HepG2 (cell line): ENCODE measurements at regions not wholly inside any gene's neighbourhood (a gene's known extent, or its start where the extent isn't known, plus 50 kb on each side); places are given as distances from the start of the nearest gene placed in this dataset.

ENCODE experiments used
- BRCA1 ChIP-seq: sonication (generic); formaldehyde crosslinking; IDR thresholded peaks from 2 replicates; pipeline ENCODE4 v1.4.0; 2020; ENCODE audit warnings: missing genetic modification reagents
- GTF3A ChIP-seq: sonication (generic); formaldehyde crosslinking; conservative IDR thresholded peaks from 2 replicates; pipeline ENCODE4 v1.4.0; 2020; ENCODE audit warnings: mild to moderate bottlenecking, missing genetic modification reagents
- MED8 ChIP-seq: sonication (generic); formaldehyde crosslinking; IDR thresholded peaks from 2 replicates; pipeline ENCODE4 v1.8.1; 2023; ENCODE audit warnings: mild to moderate bottlenecking, missing genetic modification reagents; ENCODE audit not compliant: insufficient replicate concordance
- SATB2 ChIP-seq: sonication (generic); formaldehyde crosslinking; IDR thresholded peaks from 2 replicates; pipeline ENCODE4 v1.5.0; 2020; ENCODE audit warnings: missing genetic modification reagents
- STAT5B ChIP-seq: sonication (generic); formaldehyde crosslinking; IDR thresholded peaks from 2 replicates; pipeline ENCODE4 v1.4.0; 2020; ENCODE audit warnings: missing genetic modification reagents
- TOPORS ChIP-seq: sonication (generic); formaldehyde crosslinking; IDR thresholded peaks from 2 replicates; pipeline ENCODE4 v1.8.0; 2023; ENCODE audit warnings: mild to moderate bottlenecking, missing genetic modification reagents
- ZKSCAN8 ChIP-seq: IDR thresholded peaks from 2 replicates; pipeline ENCODE4 v1.6.1; 2016; ENCODE audit warnings: borderline replicate concordance, missing genetic modification reagents, missing compliant biosample characterization
- ZNF251 ChIP-seq: sonication (generic); formaldehyde crosslinking; IDR thresholded peaks from 2 replicates; pipeline ENCODE4 v1.9.0; 2021; ENCODE audit warnings: mild to moderate bottlenecking, missing genetic modification reagents
- TF ChIP-seq, protein P1 (sequence below): IDR thresholded peaks from 2 replicates; pipeline ENCODE4 v1.6.1; 2012; ENCODE audit warnings: inconsistent platforms
- TF ChIP-seq, protein P2 (sequence below): sonication (generic); formaldehyde crosslinking; IDR thresholded peaks from 2 replicates; pipeline ENCODE4 v1.8.1; 2023; ENCODE audit warnings: missing genetic modification reagents, inconsistent platforms, borderline replicate concordance
- TF ChIP-seq, protein P3 (sequence below): IDR thresholded peaks from 2 replicates; pipeline ENCODE4 v1.6.1; 2016
- TF ChIP-seq, protein P4 (sequence below): sonication (generic); formaldehyde crosslinking; IDR thresholded peaks from 2 replicates; pipeline ENCODE4 v1.5.1; 2020; ENCODE audit warnings: mild to moderate bottlenecking, missing genetic modification reagents
- TF ChIP-seq, protein P5 (sequence below): sonication (generic); formaldehyde crosslinking; IDR thresholded peaks from 2 replicates; pipeline ENCODE4 v1.9.0; 2021; ENCODE audit warnings: missing genetic modification reagents, borderline replicate concordance

DNA sequence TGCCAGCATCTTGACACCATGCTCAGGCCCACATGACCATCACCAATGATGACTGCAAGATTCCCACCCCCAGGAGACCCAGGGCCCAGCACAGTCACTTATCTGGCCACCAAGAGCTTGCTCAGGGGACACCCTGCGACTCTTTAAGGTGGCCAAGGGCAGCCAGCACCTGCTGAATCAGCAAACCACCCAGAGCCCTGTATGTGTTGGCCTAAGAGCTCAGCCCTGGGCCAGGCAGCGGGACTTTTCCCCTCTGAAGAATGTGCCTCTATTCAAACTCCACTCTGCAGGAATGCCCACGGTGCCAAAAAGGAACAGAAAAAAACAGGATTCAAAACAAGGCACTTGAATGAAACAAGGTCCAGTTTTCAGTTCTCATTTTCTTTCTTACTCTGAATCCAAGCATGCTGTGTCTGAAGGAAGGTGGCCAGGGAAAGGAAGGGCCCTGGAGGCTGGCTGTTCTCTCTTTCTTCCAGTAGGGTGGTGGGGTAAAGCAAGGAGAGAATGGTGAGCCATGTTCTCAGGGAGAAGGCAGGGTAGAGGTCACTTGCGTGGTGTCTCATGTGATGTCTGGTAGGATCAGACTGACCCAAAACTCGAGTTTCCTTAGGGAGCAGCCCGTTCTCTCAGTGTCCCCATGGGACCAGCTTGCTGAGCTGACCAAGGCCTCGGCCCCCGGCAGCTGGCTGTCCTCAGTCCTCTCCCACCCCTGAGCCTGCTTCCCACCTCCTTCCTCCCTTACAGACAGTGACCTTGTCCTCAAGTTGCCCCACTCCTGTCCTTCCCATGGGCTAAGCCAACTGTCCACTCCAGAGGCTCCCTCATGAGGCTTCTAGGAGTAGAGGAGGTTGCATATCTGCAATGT is 150.0 kb downstream of the RNF152 start (continued):
- TF ChIP-seq, protein P1, sequence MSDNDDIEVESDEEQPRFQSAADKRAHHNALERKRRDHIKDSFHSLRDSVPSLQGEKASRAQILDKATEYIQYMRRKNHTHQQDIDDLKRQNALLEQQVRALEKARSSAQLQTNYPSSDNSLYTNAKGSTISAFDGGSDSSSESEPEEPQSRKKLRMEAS: no peak
- TF ChIP-seq, protein P2, sequence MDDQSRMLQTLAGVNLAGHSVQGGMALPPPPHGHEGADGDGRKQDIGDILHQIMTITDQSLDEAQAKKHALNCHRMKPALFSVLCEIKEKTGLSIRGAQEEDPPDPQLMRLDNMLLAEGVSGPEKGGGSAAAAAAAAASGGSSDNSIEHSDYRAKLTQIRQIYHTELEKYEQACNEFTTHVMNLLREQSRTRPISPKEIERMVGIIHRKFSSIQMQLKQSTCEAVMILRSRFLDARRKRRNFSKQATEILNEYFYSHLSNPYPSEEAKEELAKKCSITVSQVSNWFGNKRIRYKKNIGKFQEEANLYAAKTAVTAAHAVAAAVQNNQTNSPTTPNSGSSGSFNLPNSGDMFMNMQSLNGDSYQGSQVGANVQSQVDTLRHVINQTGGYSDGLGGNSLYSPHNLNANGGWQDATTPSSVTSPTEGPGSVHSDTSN: no peak
- TF ChIP-seq BRCA1 (CRISPR knock-in tag): no peak
- no peak for TF ChIP-seq STAT5B
- TF ChIP-seq SATB2 (CRISPR knock-in tag): no peak
- TF ChIP-seq, protein P3, sequence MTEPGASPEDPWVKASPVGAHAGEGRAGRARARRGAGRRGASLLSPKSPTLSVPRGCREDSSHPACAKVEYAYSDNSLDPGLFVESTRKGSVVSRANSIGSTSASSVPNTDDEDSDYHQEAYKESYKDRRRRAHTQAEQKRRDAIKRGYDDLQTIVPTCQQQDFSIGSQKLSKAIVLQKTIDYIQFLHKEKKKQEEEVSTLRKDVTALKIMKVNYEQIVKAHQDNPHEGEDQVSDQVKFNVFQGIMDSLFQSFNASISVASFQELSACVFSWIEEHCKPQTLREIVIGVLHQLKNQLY (CRISPR knock-in tag): no peak
- no peak for TF ChIP-seq GTF3A (CRISPR knock-in tag)
- no peak for TF ChIP-seq ZKSCAN8
- no peak for TF ChIP-seq TOPORS (CRISPR knock-in tag)
- no peak for TF ChIP-seq ZNF251 (CRISPR knock-in tag)
- TF ChIP-seq, protein P4, sequence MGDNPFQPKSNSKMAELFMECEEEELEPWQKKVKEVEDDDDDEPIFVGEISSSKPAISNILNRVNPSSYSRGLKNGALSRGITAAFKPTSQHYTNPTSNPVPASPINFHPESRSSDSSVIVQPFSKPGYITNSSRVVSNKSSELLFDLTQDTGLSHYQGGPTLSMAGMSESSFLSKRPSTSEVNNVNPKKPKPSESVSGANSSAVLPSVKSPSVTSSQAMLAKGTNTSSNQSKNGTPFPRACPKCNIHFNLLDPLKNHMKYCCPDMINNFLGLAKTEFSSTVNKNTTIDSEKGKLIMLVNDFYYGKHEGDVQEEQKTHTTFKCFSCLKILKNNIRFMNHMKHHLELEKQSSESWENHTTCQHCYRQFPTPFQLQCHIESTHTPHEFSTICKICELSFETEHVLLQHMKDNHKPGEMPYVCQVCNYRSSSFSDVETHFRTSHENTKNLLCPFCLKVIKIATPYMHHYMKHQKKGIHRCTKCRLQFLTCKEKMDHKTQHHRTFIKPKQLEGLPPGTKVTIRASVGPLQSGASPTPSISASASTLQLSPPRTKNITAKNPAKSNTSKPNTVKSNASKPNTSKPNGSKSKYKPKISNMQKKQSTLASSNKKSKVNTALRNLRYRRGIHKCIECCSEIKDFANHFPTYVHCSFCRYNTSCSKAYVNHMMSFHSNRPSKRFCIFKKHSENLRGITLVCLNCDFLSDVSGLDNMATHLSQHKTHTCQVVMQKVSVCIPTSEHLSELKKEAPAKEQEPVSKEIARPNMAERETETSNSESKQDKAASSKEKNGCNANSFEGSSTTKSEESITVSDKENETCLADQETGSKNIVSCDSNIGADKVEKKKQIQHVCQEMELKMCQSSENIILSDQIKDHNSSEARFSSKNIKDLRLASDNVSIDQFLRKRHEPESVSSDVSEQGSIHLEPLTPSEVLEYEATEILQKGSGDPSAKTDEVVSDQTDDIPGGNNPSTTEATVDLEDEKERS (CRISPR knock-in tag): no peak
- no peak for TF ChIP-seq MED8 (CRISPR knock-in tag)
- TF ChIP-seq, protein P5, sequence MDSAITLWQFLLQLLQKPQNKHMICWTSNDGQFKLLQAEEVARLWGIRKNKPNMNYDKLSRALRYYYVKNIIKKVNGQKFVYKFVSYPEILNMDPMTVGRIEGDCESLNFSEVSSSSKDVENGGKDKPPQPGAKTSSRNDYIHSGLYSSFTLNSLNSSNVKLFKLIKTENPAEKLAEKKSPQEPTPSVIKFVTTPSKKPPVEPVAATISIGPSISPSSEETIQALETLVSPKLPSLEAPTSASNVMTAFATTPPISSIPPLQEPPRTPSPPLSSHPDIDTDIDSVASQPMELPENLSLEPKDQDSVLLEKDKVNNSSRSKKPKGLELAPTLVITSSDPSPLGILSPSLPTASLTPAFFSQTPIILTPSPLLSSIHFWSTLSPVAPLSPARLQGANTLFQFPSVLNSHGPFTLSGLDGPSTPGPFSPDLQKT (CRISPR knock-in tag): no peak
- TF ChIP-seq, all 625 proteins: peak for 0
